Activated CD8-positive, alpha-beta T cell treated with anti-CD3 and anti-CD28 coated beads for 36 hours (primary cell): ENCODE measurements at regions not wholly inside any gene's neighbourhood (a gene's known extent, or its start where the extent isn't known, plus 50 kb on each side); places are given as distances from the start of the nearest gene placed in this dataset.
"Not testable (repeated sequence)": the region's sequence is repeated elsewhere in the genome, so short reads cannot be mapped to it uniquely, and the experiment has no call there.

Source experiments
- ATAC-seq: fragments of 200-7000 bp; cut with Tn5 transposase; one replicate; pipeline ENCODE4 v1.10.0; 2021; ENCODE audit warnings: mild to moderate bottlenecking, moderate library complexity
- CTCF ChIA-PET: fragments of 350-600 bp; sonication (Branson Sonifier 250); formaldehyde crosslinking; loops from one replicate; lab custom pipeline; 2021; ENCODE audit warnings: antibody characterized with exemption; lab: Charles Lee
- POLR2A ChIA-PET: fragments of 350-600 bp; sonication (Branson Sonifier 250); formaldehyde crosslinking; loops from one replicate; lab custom pipeline; 2021; ENCODE audit warnings: antibody characterized with exemption; lab: Charles Lee
- DNase-seq: peaks from one replicate; pipeline ENCODE4 v3.0.0-alpha.2; 2020
- H3K27ac Mint-ChIP-seq: one replicate; pipeline ENCODE4 v1.8.0; 2021; ENCODE audit warnings: mild to moderate bottlenecking, mixed read lengths
- H3K27me3 Mint-ChIP-seq: one replicate; pipeline ENCODE4 v1.8.0; 2021; ENCODE audit warnings: mixed read lengths
- H3K36me3 Mint-ChIP-seq: one replicate; pipeline ENCODE4 v1.8.0; 2021; ENCODE audit warnings: low read depth, mixed read lengths
- H3K4me1 Mint-ChIP-seq: one replicate; pipeline ENCODE4 v1.8.0; 2021; ENCODE audit warnings: low read depth, mixed read lengths
- H3K4me3 Mint-ChIP-seq: one replicate; pipeline ENCODE4 v1.8.0; 2021; ENCODE audit warnings: mild to moderate bottlenecking, moderate library complexity, mixed read lengths
- H3K9me3 Mint-ChIP-seq: one replicate; pipeline ENCODE4 v1.8.0; 2021; ENCODE audit warnings: mixed read lengths
- CTCF ChIP-seq: fragments of 200-600 bp; IDR thresholded peaks from one replicate; pipeline ENCODE4 v1.8.0; 2022; ENCODE audit warnings: antibody characterized with exemption, mild to moderate bottlenecking
- intact Hi-C: fragments of 100-400 bp; cut with micrococcal nuclease; formaldehyde crosslinking; loops from one replicate; pipeline ENCODE4 v1.10.0; 2022

GRCh38 chr7:34445653-34446052 is 212.4 kb upstream of the NPSR1 start:
- ChIA-PET CTCF (no interaction called here), POLR2A (interaction anchor here (0.6 kb wide), 1 partner anchor 767 kb away, joined by 4 read pairs; no protein-coding TSS in a partner anchor)
- TF ChIP-seq CTCF = no peak
- Mint-ChIP-seq H3K27ac (no peak overlapping the region), H3K36me3 (no peaks in the 10 kb centered on the region), H3K4me1 (no peaks in the 10 kb centered on the region), H3K4me3 (no peak overlapping the region), H3K9me3 (peaks cover 12% of the 10 kb centered on the region), H3K27me3 (no peaks in the 10 kb centered on the region)
- DNase-seq (no peak), ATAC-seq (no peak)
- intact Hi-C loops = no loop called here

GRCh38 chr7:34448531-34448930 is 209.5 kb upstream of the NPSR1 start:
- H3K4me3 Mint-ChIP-seq, H3K27me3 Mint-ChIP-seq, CTCF ChIA-PET, POLR2A ChIA-PET, intact Hi-C loops, DNase-seq, H3K36me3 Mint-ChIP-seq, ATAC-seq, H3K4me1 Mint-ChIP-seq, H3K27ac Mint-ChIP-seq: not testable (repeated sequence)
- peaks cover 12% of the 10 kb centered on the region for H3K9me3 Mint-ChIP-seq

- H3K4me3 Mint-ChIP-seq = no peak overlapping the region
- ATAC-seq (no peak), DNase-seq (no peak)
- no peak overlapping the region for H3K27ac Mint-ChIP-seq
- H3K4me1 Mint-ChIP-seq = no peaks in the 10 kb centered on the region
- TF ChIP-seq CTCF = no peak
- POLR2A ChIA-PET = no interaction called here
- H3K27me3 Mint-ChIP-seq = no peaks in the 10 kb centered on the region
- peaks cover 7% of the 10 kb centered on the region for H3K9me3 Mint-ChIP-seq
- no peaks in the 10 kb centered on the region for H3K36me3 Mint-ChIP-seq
- CTCF ChIA-PET = no interaction called here
- intact Hi-C loops = no loop called here
These were observed 208.3 kb upstream of the NPSR1 start for GRCh38 chr7:34449765-34450164.

GRCh38 chr7:34451183-34451582 is 206.8 kb upstream of the NPSR1 start:
- intact Hi-C loops = no loop called here
- no peak overlapping the region for H3K27ac Mint-ChIP-seq
- no peaks in the 10 kb centered on the region for H3K27me3 Mint-ChIP-seq
- no peaks in the 10 kb centered on the region for H3K4me1 Mint-ChIP-seq
- no peak overlapping the region for H3K4me3 Mint-ChIP-seq
- no peak for ATAC-seq
- peaks cover 3% of the 10 kb centered on the region for H3K9me3 Mint-ChIP-seq
- ChIA-PET CTCF (no interaction called here), POLR2A (no interaction called here)
- DNase-seq = no peak
- no peak for TF ChIP-seq CTCF
- no peaks in the 10 kb centered on the region for H3K36me3 Mint-ChIP-seq

GRCh38 chr7:34451923-34452322 is 206.1 kb upstream of the NPSR1 start:
- Mint-ChIP-seq H3K27me3 (no peaks in the 10 kb centered on the region), H3K9me3 (no peaks in the 10 kb centered on the region), H3K4me1 (no peaks in the 10 kb centered on the region), H3K4me3 (no peak overlapping the region), H3K36me3 (no peaks in the 10 kb centered on the region), H3K27ac (no peak overlapping the region)
- no peak for ATAC-seq
- POLR2A ChIA-PET = no interaction called here
- CTCF ChIA-PET = no interaction called here
- intact Hi-C loops = no loop called here
- DNase-seq = no peak
- TF ChIP-seq CTCF = no peak

GRCh38 chr7:34452363-34452762 is 205.7 kb upstream of the NPSR1 start:
- intact Hi-C loops = no loop called here
- no peaks in the 10 kb centered on the region for H3K36me3 Mint-ChIP-seq
- no peak for DNase-seq
- no peaks in the 10 kb centered on the region for H3K4me1 Mint-ChIP-seq
- no peak for ATAC-seq
- no peak overlapping the region for H3K4me3 Mint-ChIP-seq
- no peak for TF ChIP-seq CTCF
- no peaks in the 10 kb centered on the region for H3K27me3 Mint-ChIP-seq
- CTCF ChIA-PET = no interaction called here
- POLR2A ChIA-PET = no interaction called here
- no peak overlapping the region for H3K27ac Mint-ChIP-seq
- no peaks in the 10 kb centered on the region for H3K9me3 Mint-ChIP-seq
